ENCODE measurements at regions not wholly inside any gene's neighbourhood (a gene's known extent, or its start where the extent isn't known, plus 50 kb on each side); places are given as distances from the start of the nearest gene placed in this dataset.

DNA sequence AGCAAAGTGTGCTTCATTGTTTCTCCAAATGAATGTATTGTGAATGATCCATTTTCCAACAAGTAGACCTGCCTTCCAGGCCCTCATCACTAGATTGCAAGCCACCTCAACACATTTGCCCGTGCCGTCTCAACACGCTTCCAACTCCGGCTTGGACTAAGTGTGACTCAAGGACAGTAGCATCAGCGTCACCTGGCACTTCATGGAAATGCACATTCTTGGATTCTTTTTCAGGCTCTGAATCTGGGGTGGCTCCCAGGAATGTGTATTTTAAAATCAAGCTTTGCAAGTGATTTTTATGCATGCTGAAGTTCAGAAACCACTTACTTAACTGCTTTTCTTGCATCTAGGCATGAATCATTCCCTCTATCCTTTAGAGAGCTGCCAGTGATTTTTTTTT, 129.6 kb upstream of the EEF1E1 start:
- Histone ChIP-seq H4K5ac (ENCODE audit: insufficient read length, low read depth, low read length) (no peak overlapping the region), H3K23me2 (ENCODE audit: insufficient read length, low read depth, low read length, poor library complexity, severe bottlenecking) (no peaks in the 10 kb centered on the region), H3K4me2 (ENCODE audit: insufficient read depth, insufficient read length, low read length) (no peak overlapping the region), H3K27me3 (ENCODE audit: insufficient read depth, low read length) (no peaks in the 10 kb centered on the region), H2BK20ac (ENCODE audit: low read depth, low read length, poor library complexity, severe bottlenecking) (no peak overlapping the region), H3K9ac (ENCODE audit: extremely low read depth, insufficient read length, low read length) (no peak overlapping the region), H2BK12ac (ENCODE audit: insufficient read length, low read depth, low read length) (no peak overlapping the region), H4K20me1 (ENCODE audit: control insufficient read depth, insufficient read depth, insufficient read length) (no peaks in the 10 kb centered on the region), H3T11ph (ENCODE audit: low read length) (no peak overlapping the region), H3K4me1 (ENCODE audit: insufficient read depth, low read length) (peaks cover 5% of the 10 kb centered on the region; the same call in 1 of the 2 replicates), H2BK120ac (ENCODE audit: low read depth, low read length, poor library complexity, severe bottlenecking) (no peak overlapping the region), H2BK15ac (ENCODE audit: low read depth, low read length) (no peak overlapping the region), H3K14ac (ENCODE audit: insufficient read depth, low read length) (no peak overlapping the region), H2AFZ (ENCODE audit: low read length) (no peak overlapping the region), H3K9me3 (ENCODE audit: control insufficient read depth, low read depth, low read length) (no peaks in the 10 kb centered on the region), H3K79me1 (ENCODE audit: insufficient read depth, low read depth, low read length, poor library complexity, severe bottlenecking) (no peaks in the 10 kb centered on the region), H3K4ac (ENCODE audit: low read depth, low read length) (no peak overlapping the region), H3K18ac (ENCODE audit: insufficient read length, low read depth, low read length) (no peak overlapping the region), H3K79me2 (ENCODE audit: insufficient read depth, low read length) (no peaks in the 10 kb centered on the region), H4K8ac (replicated peaks; ENCODE audit: insufficient read length, low read depth, low read length) (no peak overlapping the region), H3K23ac (ENCODE audit: insufficient read length, low read depth, low read length) (no peak overlapping the region), H4K91ac (ENCODE audit: insufficient read length, low read depth, low read length) (no peak overlapping the region), H3K56ac (ENCODE audit: insufficient read length, low read depth, low read length) (no peak overlapping the region), H2BK5ac (ENCODE audit: insufficient read length, low read length) (no peak overlapping the region), H3K27ac (ENCODE audit: insufficient read length, low read depth, low read length) (no peak overlapping the region), H2AK5ac (ENCODE audit: insufficient read length, low read length) (no peak overlapping the region)
- WGBS (ENCODE audit: extremely low coverage, insufficient read length, low lambda C conversion rate): no CpG with 5 or more reads among the region's 5 CpGs
- DNase-seq: no peak
- Mint-ChIP-seq H3K27me3 (ENCODE audit: low read depth) (peaks cover 4% of the 10 kb centered on the region), H3K27ac (no peak overlapping the region), H3K4me3 (no peak overlapping the region), H3K9me3 (no peaks in the 10 kb centered on the region), H3K4me1 (peaks cover 12% of the 10 kb centered on the region in 2 experiments), H3K36me3 (ENCODE audit: insufficient read depth in 1 of 3, low read depth in 3 of 3) (no peaks in the 10 kb centered on the region)
- TF ChIP-seq, protein P1, sequence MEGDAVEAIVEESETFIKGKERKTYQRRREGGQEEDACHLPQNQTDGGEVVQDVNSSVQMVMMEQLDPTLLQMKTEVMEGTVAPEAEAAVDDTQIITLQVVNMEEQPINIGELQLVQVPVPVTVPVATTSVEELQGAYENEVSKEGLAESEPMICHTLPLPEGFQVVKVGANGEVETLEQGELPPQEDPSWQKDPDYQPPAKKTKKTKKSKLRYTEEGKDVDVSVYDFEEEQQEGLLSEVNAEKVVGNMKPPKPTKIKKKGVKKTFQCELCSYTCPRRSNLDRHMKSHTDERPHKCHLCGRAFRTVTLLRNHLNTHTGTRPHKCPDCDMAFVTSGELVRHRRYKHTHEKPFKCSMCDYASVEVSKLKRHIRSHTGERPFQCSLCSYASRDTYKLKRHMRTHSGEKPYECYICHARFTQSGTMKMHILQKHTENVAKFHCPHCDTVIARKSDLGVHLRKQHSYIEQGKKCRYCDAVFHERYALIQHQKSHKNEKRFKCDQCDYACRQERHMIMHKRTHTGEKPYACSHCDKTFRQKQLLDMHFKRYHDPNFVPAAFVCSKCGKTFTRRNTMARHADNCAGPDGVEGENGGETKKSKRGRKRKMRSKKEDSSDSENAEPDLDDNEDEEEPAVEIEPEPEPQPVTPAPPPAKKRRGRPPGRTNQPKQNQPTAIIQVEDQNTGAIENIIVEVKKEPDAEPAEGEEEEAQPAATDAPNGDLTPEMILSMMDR (conservative IDR thresholded peaks at IDR 0.05): no peak

All from H9 (cell line).